ENCODE measurements at regions not wholly inside any gene's neighbourhood (a gene's known extent, or its start where the extent isn't known, plus 50 kb on each side); places are given as distances from the start of the nearest gene placed in this dataset.
"Not testable (repeated sequence)": the region's sequence is repeated elsewhere in the genome, so short reads cannot be mapped to it uniquely, and the experiment has no call there.

GRCh38 chr12:74656251-74656650 is 118.6 kb downstream of the ATXN7L3B start:
- no peaks in the 10 kb centered on the region for H3K27me3 ChIP-seq (replicated peaks)
- H3K36me3 ChIP-seq (replicated peaks): no peaks in the 10 kb centered on the region
- in situ Hi-C loops (cut with HindIII; ENCODE audit: low pct_ligation_motif_present, low sequenced_read_pairs): no loop called here
- DNase-seq: no peak
- H3K4me3 ChIP-seq (ENCODE audit: low read depth, low read length): no peak overlapping the region
- H3K27ac ChIP-seq: no peak overlapping the region
- TF ChIP-seq CTCF (IDR thresholded peaks at IDR 0.05; ENCODE audit: low read depth, low read length, missing control alignments): no peak

- no peak for TF ChIP-seq CTCF (IDR thresholded peaks at IDR 0.05; ENCODE audit: low read depth, low read length, missing control alignments)
- in situ Hi-C loops (cut with HindIII; ENCODE audit: low pct_ligation_motif_present, low sequenced_read_pairs): no loop called here
- no peak for DNase-seq
- H3K4me3 ChIP-seq (ENCODE audit: low read depth, low read length): no peak overlapping the region
- H3K27me3 ChIP-seq (replicated peaks): no peaks in the 10 kb centered on the region
- H3K27ac ChIP-seq: no peak overlapping the region
- H3K36me3 ChIP-seq (replicated peaks): no peaks in the 10 kb centered on the region
These were observed 122.8 kb downstream of the ATXN7L3B start for GRCh38 chr12:74660442-74660841.

GRCh38 chr12:74663958-74664357 is 126.3 kb downstream of the ATXN7L3B start:
- H3K36me3 ChIP-seq (replicated peaks): no peaks in the 10 kb centered on the region
- no peak overlapping the region for H3K27ac ChIP-seq
- in situ Hi-C loops (cut with HindIII; ENCODE audit: low pct_ligation_motif_present, low sequenced_read_pairs): no loop called here
- no peak for TF ChIP-seq CTCF (IDR thresholded peaks at IDR 0.05; ENCODE audit: low read depth, low read length, missing control alignments)
- no peak overlapping the region for H3K4me3 ChIP-seq (ENCODE audit: low read depth, low read length)
- no peak for DNase-seq
- H3K27me3 ChIP-seq (replicated peaks): no peaks in the 10 kb centered on the region

GRCh38 chr12:74665690-74666089 is 128.1 kb downstream of the ATXN7L3B start:
- H3K27ac ChIP-seq: no peak overlapping the region
- H3K4me3 ChIP-seq (ENCODE audit: low read depth, low read length): no peak overlapping the region
- DNase-seq: no peak
- no peaks in the 10 kb centered on the region for H3K27me3 ChIP-seq (replicated peaks)
- TF ChIP-seq CTCF (IDR thresholded peaks at IDR 0.05; ENCODE audit: low read depth, low read length, missing control alignments): no peak
- H3K36me3 ChIP-seq (replicated peaks): no peaks in the 10 kb centered on the region
- in situ Hi-C loops (cut with HindIII; ENCODE audit: low pct_ligation_motif_present, low sequenced_read_pairs): no loop called here

GRCh38 chr12:74671421-74671820 is 133.8 kb downstream of the ATXN7L3B start:
- H3K36me3 ChIP-seq (replicated peaks): no peaks in the 10 kb centered on the region
- DNase-seq: no peak
- TF ChIP-seq CTCF (IDR thresholded peaks at IDR 0.05; ENCODE audit: low read depth, low read length, missing control alignments): no peak
- H3K27me3 ChIP-seq (replicated peaks): no peaks in the 10 kb centered on the region
- H3K27ac ChIP-seq: no peak overlapping the region
- H3K4me3 ChIP-seq (ENCODE audit: low read depth, low read length): no peak overlapping the region
- in situ Hi-C loops (cut with HindIII; ENCODE audit: low pct_ligation_motif_present, low sequenced_read_pairs): no loop called here

- in situ Hi-C loops (cut with HindIII; ENCODE audit: low pct_ligation_motif_present, low sequenced_read_pairs); H3K27me3 ChIP-seq (replicated peaks); DNase-seq; H3K27ac ChIP-seq; H3K4me3 ChIP-seq (ENCODE audit: low read depth, low read length); H3K36me3 ChIP-seq (replicated peaks): not testable (repeated sequence)
These were observed 139.3 kb downstream of the ATXN7L3B start for GRCh38 chr12:74676955-74677354.

All from brain microvascular endothelial cell (primary cell).